Suprapubic skin (tissue), 4 donors: ENCODE measurements at regions not wholly inside any gene's neighbourhood (a gene's known extent, or its start where the extent isn't known, plus 50 kb on each side); places are given as distances from the start of the nearest gene placed in this dataset.

Source experiments
- EP300 ChIP-seq: sonication (generic); formaldehyde crosslinking; IDR thresholded peaks from one replicate; pipeline ENCODE4 v1.6.1; 2017; ENCODE audit warnings: antibody characterized with exemption
- POLR2A ChIP-seq, 2 donors: fragments of 450-650 bp; IDR thresholded peaks; one replicate each; pipeline ENCODE4 v1.6.1; 2017; ENCODE audit warnings: antibody characterized with exemption in 2 of 2, mild to moderate bottlenecking in 2 of 2, moderate library complexity in 2 of 2
- POLR2AphosphoS5 ChIP-seq, 3 donors: sonication (generic); formaldehyde crosslinking; IDR thresholded peaks; one replicate each; pipeline ENCODE4 v1.6.1; 2017; ENCODE audit warnings: antibody characterized with exemption in 3 of 3
- TF ChIP-seq, protein P1 (sequence below), 2 donors: fragments of 200-600 bp in 1 of 2; fragments of 450-650 bp in 1 of 2; sonication (generic) in 1 of 2; IDR thresholded peaks; one replicate each; pipeline ENCODE4 v1.5.1; 2016 to 2019; ENCODE audit warnings: antibody characterized with exemption in 2 of 2, mild to moderate bottlenecking in 1 of 2, moderate library complexity in 1 of 2

DNA sequence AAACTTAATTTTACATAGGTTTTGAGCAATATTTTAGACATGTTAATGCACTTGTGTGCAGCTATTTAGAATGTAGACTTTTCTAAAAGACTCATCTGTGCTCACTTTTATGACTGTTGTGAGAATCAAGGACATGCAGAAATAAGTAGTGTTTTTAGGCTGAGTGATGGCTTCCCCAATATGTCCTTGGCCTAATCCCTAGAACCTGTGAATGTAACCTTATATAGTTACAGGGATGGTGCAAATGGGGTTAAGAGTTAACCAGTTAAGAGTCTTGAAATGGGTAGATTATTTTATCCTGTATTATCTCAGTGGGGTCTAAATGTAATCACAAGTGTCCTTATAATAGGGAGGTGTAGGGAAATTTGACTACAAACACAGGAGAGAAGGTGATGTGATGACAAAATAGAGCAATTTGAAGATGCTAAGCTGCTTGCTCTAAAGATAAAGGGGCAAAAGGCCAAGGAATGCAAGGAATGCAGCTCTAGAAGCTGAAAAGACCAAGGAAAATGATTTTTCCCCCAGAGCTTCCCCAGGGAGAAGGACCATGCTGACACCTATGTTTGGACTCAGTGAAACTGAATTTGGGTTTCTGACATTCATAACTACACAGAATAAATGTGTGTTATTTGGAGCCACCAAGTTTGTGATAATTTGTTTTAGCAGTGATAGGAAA, 298.0 kb upstream of the PAPPA start:
- TF ChIP-seq, protein P1, sequence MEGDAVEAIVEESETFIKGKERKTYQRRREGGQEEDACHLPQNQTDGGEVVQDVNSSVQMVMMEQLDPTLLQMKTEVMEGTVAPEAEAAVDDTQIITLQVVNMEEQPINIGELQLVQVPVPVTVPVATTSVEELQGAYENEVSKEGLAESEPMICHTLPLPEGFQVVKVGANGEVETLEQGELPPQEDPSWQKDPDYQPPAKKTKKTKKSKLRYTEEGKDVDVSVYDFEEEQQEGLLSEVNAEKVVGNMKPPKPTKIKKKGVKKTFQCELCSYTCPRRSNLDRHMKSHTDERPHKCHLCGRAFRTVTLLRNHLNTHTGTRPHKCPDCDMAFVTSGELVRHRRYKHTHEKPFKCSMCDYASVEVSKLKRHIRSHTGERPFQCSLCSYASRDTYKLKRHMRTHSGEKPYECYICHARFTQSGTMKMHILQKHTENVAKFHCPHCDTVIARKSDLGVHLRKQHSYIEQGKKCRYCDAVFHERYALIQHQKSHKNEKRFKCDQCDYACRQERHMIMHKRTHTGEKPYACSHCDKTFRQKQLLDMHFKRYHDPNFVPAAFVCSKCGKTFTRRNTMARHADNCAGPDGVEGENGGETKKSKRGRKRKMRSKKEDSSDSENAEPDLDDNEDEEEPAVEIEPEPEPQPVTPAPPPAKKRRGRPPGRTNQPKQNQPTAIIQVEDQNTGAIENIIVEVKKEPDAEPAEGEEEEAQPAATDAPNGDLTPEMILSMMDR (IDR thresholded peaks at IDR 0.05): no peak
- TF ChIP-seq POLR2AphosphoS5 (IDR thresholded peaks at IDR 0.05) (no peak), POLR2A (IDR thresholded peaks at IDR 0.05) (no peak), EP300 (no peak)
